ENCODE measurements at regions not wholly inside any gene's neighbourhood (a gene's known extent, or its start where the extent isn't known, plus 50 kb on each side); places are given as distances from the start of the nearest gene placed in this dataset.

DNA sequence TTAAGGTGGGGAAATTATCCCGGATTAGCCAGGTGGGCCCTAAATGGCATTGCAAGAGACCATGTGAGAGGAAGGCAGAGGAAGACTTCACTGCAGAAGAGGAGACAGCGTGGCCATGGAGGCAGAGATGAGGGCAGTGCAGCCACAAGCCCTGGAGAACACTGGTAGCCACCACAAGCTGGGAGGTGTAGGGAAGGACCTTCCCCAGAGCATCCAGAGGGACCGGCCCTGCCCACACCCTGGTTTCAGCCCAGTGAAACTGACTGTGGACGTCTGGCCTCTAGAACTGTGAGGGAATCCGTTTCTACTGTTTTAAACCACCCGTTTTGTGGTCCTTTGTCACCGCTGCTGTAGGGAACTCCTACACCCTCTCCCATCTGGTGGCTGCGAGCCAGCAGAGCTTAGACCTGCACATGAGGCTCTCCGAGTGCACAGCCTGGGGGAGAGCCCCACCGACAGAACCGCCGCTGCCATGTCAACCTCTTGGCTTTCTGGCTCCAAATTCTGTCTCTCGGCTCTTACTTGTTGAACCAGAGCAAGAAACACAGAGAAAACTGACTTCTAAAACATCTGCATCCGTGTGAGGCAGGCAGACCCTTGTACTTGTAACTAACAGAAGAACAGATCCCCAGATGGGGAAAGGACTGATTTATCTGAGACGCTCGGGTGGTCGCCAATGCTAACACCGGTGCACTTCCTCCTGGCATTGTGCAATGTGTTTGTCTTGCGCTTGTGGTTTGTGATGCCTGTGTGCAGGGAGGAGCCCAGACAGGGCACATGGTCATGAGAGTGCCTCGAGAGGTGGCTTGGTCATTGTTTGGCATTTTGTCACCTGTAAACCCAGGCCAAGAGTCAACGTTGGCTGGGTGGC, 90.8 kb upstream of the TMPRSS2 start:
- peaks cover 71% of the 10 kb centered on the region for H3K4me1 ChIP-seq (ENCODE audit: control insufficient read depth, insufficient read depth, low read length)
- no peaks in the 10 kb centered on the region for H3K36me3 ChIP-seq (ENCODE audit: control insufficient read depth, insufficient read depth, low read length)
- H3K4me3 ChIP-seq (ENCODE audit: low read length) = no peak overlapping the region
- H3K9me3 ChIP-seq (ENCODE audit: control insufficient read depth, low read length) = no peaks in the 10 kb centered on the region
- no peak overlapping the region for H3K9ac ChIP-seq (ENCODE audit: low read length)
- H3K27me3 ChIP-seq (ENCODE audit: control insufficient read depth, insufficient read depth, low read length) = no peaks in the 10 kb centered on the region

GRCh38 chr21:41597811-41598231, 89.9 kb upstream of the TMPRSS2 start:
- no peaks in the 10 kb centered on the region for H3K9me3 ChIP-seq (ENCODE audit: control insufficient read depth, low read length)
- H3K9ac ChIP-seq (ENCODE audit: low read length) = no peak overlapping the region
- H3K36me3 ChIP-seq (ENCODE audit: control insufficient read depth, insufficient read depth, low read length) = no peaks in the 10 kb centered on the region
- H3K4me3 ChIP-seq (ENCODE audit: low read length) = no peak overlapping the region
- H3K4me1 ChIP-seq (ENCODE audit: control insufficient read depth, insufficient read depth, low read length) = peaks cover 81% of the 10 kb centered on the region
- H3K27me3 ChIP-seq (ENCODE audit: control insufficient read depth, insufficient read depth, low read length) = no peaks in the 10 kb centered on the region

DNA sequence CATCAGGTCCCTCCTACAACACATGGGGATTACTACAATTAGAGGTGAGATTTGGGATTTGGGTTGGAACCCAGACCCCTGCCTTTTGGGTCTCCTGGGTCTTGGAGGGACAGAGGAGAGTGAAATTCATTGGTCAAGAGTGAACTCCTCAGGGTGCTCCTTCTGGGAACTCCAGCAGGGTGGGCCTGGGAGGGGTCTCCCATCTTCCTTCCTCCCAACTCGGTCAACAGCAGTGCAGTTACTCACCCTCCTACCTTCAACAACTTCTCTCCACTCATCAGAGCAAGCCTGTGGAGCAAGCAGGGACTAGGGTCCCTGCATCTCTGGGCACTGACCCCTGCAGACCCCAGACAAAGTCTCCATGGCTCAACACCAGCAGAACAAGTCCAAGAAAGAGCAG, 89.3 kb upstream of the TMPRSS2 start:
- H3K27me3 ChIP-seq (ENCODE audit: control insufficient read depth, insufficient read depth, low read length) = no peaks in the 10 kb centered on the region
- no peak overlapping the region for H3K9ac ChIP-seq (ENCODE audit: low read length)
- H3K36me3 ChIP-seq (ENCODE audit: control insufficient read depth, insufficient read depth, low read length) = no peaks in the 10 kb centered on the region
- peaks cover 86% of the 10 kb centered on the region for H3K4me1 ChIP-seq (ENCODE audit: control insufficient read depth, insufficient read depth, low read length)
- H3K9me3 ChIP-seq (ENCODE audit: control insufficient read depth, low read length) = no peaks in the 10 kb centered on the region
- no peak overlapping the region for H3K4me3 ChIP-seq (ENCODE audit: low read length)

GRCh38 chr21:41596241-41596925, 88.4 kb upstream of the TMPRSS2 start:
- Histone ChIP-seq H3K9ac (ENCODE audit: low read length) (no peak overlapping the region), H3K4me3 (ENCODE audit: low read length) (no peak overlapping the region), H3K9me3 (ENCODE audit: control insufficient read depth, low read length) (no peaks in the 10 kb centered on the region), H3K27me3 (ENCODE audit: control insufficient read depth, insufficient read depth, low read length) (no peaks in the 10 kb centered on the region), H3K4me1 (ENCODE audit: control insufficient read depth, insufficient read depth, low read length) (peaks cover 79% of the 10 kb centered on the region), H3K36me3 (ENCODE audit: control insufficient read depth, insufficient read depth, low read length) (no peaks in the 10 kb centered on the region)

DNA sequence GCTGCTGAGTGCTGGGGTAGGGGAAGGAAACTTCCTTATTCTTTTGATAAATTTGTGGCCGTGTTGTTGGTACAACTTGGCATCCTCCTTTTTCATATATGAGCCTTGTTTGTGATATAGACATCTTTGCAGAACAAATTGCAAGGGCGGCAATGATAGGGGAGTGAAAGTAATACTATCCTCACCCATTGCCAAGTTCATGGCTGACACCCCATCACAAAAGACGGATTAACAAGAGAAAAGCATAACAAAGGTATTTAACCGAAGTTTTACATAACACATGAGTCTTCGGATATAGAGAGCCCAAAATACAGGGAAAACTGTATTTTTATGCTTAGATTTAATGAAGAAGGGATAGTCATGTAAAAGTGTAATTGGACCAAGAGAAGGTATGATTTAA, 86.3 kb upstream of the TMPRSS2 start:
- no peak overlapping the region for H3K9ac ChIP-seq (ENCODE audit: low read length)
- no peaks in the 10 kb centered on the region for H3K9me3 ChIP-seq (ENCODE audit: control insufficient read depth, low read length)
- H3K36me3 ChIP-seq (ENCODE audit: control insufficient read depth, insufficient read depth, low read length) = no peaks in the 10 kb centered on the region
- no peaks in the 10 kb centered on the region for H3K27me3 ChIP-seq (ENCODE audit: control insufficient read depth, insufficient read depth, low read length)
- H3K4me1 ChIP-seq (ENCODE audit: control insufficient read depth, insufficient read depth, low read length) = peaks cover 58% of the 10 kb centered on the region
- H3K4me3 ChIP-seq (ENCODE audit: low read length) = no peak overlapping the region

GRCh38 chr21:41593760-41594138, 85.8 kb upstream of the TMPRSS2 start:
- H3K36me3 ChIP-seq (ENCODE audit: control insufficient read depth, insufficient read depth, low read length) = no peaks in the 10 kb centered on the region
- H3K4me1 ChIP-seq (ENCODE audit: control insufficient read depth, insufficient read depth, low read length) = peaks cover 55% of the 10 kb centered on the region
- H3K4me3 ChIP-seq (ENCODE audit: low read length) = no peak overlapping the region
- no peak overlapping the region for H3K9ac ChIP-seq (ENCODE audit: low read length)
- no peaks in the 10 kb centered on the region for H3K9me3 ChIP-seq (ENCODE audit: control insufficient read depth, low read length)
- no peaks in the 10 kb centered on the region for H3K27me3 ChIP-seq (ENCODE audit: control insufficient read depth, insufficient read depth, low read length)

DNA sequence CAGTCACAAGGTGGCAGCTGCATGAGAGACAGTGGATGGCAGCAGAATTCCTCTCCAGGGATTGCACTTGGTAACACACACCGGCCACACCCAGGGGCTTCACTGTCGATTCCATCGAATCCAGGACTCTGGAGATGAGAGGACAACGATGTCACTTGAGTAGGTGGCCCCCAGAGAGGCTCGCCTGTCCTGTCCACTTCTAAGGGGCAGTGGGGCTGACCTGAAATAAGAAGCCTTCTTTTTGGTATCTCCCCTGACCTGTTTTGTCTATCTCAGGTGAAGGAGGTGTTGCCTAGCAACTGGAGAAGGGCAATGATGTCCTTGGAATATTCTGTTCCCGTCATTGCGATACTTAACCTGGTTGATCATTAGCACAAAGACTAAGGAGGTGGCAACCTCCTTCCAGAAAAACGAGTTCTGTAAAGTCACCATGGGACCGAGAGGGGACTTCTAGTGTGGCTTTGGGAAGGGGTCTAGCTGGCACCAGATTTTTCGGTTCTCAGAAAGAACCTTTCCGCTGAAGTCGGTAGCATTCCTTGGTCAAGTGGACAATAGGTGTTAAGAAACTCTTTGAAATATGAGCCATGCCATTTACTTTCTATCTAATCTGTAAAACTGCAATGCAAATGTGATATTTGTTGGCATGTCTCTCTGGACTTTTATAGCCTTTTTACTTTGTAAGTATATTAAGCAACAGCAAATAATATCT, 85.2 kb upstream of the TMPRSS2 start:
- Histone ChIP-seq H3K27me3 (ENCODE audit: control insufficient read depth, insufficient read depth, low read length) (no peaks in the 10 kb centered on the region), H3K4me1 (ENCODE audit: control insufficient read depth, insufficient read depth, low read length) (peaks cover 55% of the 10 kb centered on the region), H3K4me3 (ENCODE audit: low read length) (no peak overlapping the region), H3K9ac (ENCODE audit: low read length) (no peak overlapping the region), H3K36me3 (ENCODE audit: control insufficient read depth, insufficient read depth, low read length) (no peaks in the 10 kb centered on the region), H3K9me3 (ENCODE audit: control insufficient read depth, low read length) (no peaks in the 10 kb centered on the region)

DNA sequence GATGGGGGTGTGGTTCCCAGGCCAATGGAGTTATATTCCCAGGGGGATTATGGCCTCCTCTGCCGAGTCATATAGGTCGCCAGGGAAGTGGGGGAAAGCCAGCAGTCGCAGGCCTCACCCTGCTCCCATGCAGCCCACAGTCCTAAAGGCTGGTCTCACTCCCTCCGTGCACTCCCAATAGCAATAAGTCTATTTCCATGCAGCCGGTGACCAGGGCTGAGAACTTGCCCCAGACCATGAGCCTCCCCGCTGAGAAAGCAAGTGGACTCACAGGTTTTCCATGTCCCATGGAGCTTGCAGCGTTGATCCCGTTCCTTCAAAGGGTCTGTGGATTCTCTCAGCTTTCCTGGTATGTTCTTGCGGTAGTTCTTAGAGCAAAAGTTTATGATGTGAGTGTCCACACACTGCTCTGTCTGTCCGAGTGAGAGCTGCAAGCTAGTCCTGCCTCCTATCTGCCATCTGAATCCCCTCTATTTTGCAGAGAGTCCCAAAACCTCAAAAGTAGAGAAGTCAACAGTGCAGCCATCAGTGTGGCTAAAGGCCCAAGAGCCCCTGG, 81.7 kb upstream of the TMPRSS2 start:
- H3K4me3 ChIP-seq (ENCODE audit: low read length) = no peak overlapping the region
- peaks cover 33% of the 10 kb centered on the region for H3K4me1 ChIP-seq (ENCODE audit: control insufficient read depth, insufficient read depth, low read length)
- no peaks in the 10 kb centered on the region for H3K36me3 ChIP-seq (ENCODE audit: control insufficient read depth, insufficient read depth, low read length)
- H3K27me3 ChIP-seq (ENCODE audit: control insufficient read depth, insufficient read depth, low read length) = no peaks in the 10 kb centered on the region
- no peaks in the 10 kb centered on the region for H3K9me3 ChIP-seq (ENCODE audit: control insufficient read depth, low read length)
- no peak overlapping the region for H3K9ac ChIP-seq (ENCODE audit: low read length)

DNA sequence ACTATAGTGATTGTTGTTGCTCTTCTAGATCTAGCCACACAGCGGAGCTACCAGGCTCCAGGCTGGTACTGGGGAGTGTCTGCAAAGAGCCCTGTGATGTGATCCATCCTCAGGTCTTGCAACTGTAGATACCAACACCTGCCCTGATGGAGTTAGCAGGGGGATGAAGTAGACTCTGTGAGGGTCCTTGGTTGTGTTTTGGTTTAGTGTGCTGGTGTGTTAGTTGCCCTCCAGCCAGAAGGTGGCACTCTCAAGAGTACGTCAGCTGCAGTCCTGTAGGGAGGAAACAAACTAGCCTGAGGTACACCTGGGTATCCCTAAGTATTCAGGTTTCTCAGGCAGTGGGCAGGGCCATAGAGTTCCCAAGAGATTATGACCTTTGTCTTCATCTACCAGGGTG, 81.2 kb upstream of the TMPRSS2 start:
- H3K9ac ChIP-seq (ENCODE audit: low read length) = no peak overlapping the region
- peaks cover 35% of the 10 kb centered on the region for H3K4me1 ChIP-seq (ENCODE audit: control insufficient read depth, insufficient read depth, low read length)
- no peaks in the 10 kb centered on the region for H3K9me3 ChIP-seq (ENCODE audit: control insufficient read depth, low read length)
- no peaks in the 10 kb centered on the region for H3K36me3 ChIP-seq (ENCODE audit: control insufficient read depth, insufficient read depth, low read length)
- no peak overlapping the region for H3K4me3 ChIP-seq (ENCODE audit: low read length)
- H3K27me3 ChIP-seq (ENCODE audit: control insufficient read depth, insufficient read depth, low read length) = no peaks in the 10 kb centered on the region

DNA sequence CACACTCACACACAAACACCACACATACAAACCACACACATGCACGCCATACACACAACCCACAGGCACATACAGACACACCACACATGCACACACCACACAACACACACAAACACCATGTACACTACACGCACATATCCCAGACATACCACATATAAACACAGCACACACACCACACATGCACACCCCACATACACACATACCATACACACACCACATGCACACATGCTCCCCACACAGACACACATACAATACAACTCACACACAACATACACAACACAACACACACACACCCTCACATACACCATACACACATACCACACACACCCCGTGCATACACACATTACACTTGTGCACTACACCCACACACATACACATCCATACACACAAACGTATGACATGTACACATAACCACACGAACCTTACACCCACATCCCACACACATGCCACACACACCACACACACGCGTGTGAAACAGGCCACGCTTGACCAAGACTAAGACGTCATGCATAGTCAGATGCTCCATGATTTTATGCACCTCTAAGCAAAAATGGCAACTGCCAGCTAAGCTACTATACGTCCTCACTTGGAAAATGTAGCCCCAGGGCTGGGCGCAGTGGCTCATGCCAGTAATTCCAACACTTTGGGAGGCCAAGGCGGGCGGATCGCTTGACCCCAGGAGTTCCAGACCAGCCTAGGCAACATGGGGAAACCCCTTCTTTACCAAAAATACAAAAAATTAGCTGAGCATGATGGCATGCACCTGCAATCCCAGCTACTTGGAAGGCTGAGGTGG, 77.4 kb upstream of the TMPRSS2 start:
- Histone ChIP-seq H3K9ac (ENCODE audit: low read length) (no peak overlapping the region), H3K27me3 (ENCODE audit: control insufficient read depth, insufficient read depth, low read length) (no peaks in the 10 kb centered on the region), H3K9me3 (ENCODE audit: control insufficient read depth, low read length) (no peaks in the 10 kb centered on the region)

GRCh38 chr21:41584603-41585176, 76.7 kb upstream of the TMPRSS2 start:
- H3K9me3 ChIP-seq (ENCODE audit: control insufficient read depth, low read length) = no peaks in the 10 kb centered on the region
- H3K4me3 ChIP-seq (ENCODE audit: low read length) = no peak overlapping the region
- peaks cover 61% of the 10 kb centered on the region for H3K4me1 ChIP-seq (ENCODE audit: control insufficient read depth, insufficient read depth, low read length)
- no peaks in the 10 kb centered on the region for H3K36me3 ChIP-seq (ENCODE audit: control insufficient read depth, insufficient read depth, low read length)
- no peaks in the 10 kb centered on the region for H3K27me3 ChIP-seq (ENCODE audit: control insufficient read depth, insufficient read depth, low read length)
- no peak overlapping the region for H3K9ac ChIP-seq (ENCODE audit: low read length)

More for the DNA sequence above, 77.4 kb upstream of the TMPRSS2 start:
- Histone ChIP-seq H3K4me3 (ENCODE audit: low read length) (no peak overlapping the region), H3K4me1 (ENCODE audit: control insufficient read depth, insufficient read depth, low read length) (peaks cover 54% of the 10 kb centered on the region), H3K36me3 (ENCODE audit: control insufficient read depth, insufficient read depth, low read length) (no peaks in the 10 kb centered on the region)

Measured in mucosa of stomach (tissue), 1 donor.